Breast epithelium (tissue), 3 donors: ENCODE measurements at regions not wholly inside any gene's neighbourhood (a gene's known extent, or its start where the extent isn't known, plus 50 kb on each side); places are given as distances from the start of the nearest gene placed in this dataset.

ENCODE experiments used
- POLR2A ChIP-seq: fragments of 450-650 bp; IDR thresholded peaks from one replicate; pipeline ENCODE4 v1.6.1; 2016; ENCODE audit warnings: antibody characterized with exemption, mild to moderate bottlenecking, moderate library complexity
- POLR2AphosphoS5 ChIP-seq, 3 donors: sonication (generic); formaldehyde crosslinking; IDR thresholded peaks; one replicate each; pipeline ENCODE4 v1.6.1; 2017; ENCODE audit warnings: antibody characterized with exemption in 3 of 3
- TF ChIP-seq, protein P1 (sequence below), 3 donors: fragments of 450-650 bp; IDR thresholded peaks; one replicate each; pipeline ENCODE4 v1.5.1; 2016 to 2017; ENCODE audit warnings: antibody characterized with exemption in 3 of 3, mild to moderate bottlenecking in 3 of 3, moderate library complexity in 3 of 3

DNA sequence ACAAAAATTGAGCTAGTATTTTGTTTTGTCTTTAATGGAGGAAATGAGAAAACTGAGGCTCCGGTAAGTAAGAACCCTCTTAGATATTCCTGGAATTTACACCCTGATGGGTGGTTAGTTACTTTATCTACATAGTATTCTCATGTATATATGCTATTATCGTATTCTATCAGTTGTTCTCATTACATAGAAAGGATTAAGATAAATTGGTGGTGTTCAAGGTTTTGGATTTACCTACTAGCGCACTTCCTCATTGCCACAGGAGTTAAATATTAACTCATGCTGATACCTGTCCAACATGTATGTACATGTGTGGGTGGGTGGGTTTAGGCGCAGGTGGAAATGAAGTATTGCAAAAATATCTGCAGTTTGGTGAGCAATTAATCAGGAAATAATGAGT, 61.1 kb upstream of the IFNE start:
- TF ChIP-seq, protein P1, sequence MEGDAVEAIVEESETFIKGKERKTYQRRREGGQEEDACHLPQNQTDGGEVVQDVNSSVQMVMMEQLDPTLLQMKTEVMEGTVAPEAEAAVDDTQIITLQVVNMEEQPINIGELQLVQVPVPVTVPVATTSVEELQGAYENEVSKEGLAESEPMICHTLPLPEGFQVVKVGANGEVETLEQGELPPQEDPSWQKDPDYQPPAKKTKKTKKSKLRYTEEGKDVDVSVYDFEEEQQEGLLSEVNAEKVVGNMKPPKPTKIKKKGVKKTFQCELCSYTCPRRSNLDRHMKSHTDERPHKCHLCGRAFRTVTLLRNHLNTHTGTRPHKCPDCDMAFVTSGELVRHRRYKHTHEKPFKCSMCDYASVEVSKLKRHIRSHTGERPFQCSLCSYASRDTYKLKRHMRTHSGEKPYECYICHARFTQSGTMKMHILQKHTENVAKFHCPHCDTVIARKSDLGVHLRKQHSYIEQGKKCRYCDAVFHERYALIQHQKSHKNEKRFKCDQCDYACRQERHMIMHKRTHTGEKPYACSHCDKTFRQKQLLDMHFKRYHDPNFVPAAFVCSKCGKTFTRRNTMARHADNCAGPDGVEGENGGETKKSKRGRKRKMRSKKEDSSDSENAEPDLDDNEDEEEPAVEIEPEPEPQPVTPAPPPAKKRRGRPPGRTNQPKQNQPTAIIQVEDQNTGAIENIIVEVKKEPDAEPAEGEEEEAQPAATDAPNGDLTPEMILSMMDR (IDR thresholded peaks at IDR 0.05) = no peak
- TF ChIP-seq POLR2A (no peak), POLR2AphosphoS5 (IDR thresholded peaks at IDR 0.05) (no peak)
